Stimulated activated CD4-positive, alpha-beta T cell treated with anti-CD3 and anti-CD28 coated beads, Interleukin-2, amount 100 ng/mL, for 24 hours (primary cell): ENCODE measurements at regions not wholly inside any gene's neighbourhood (a gene's known extent, or its start where the extent isn't known, plus 50 kb on each side); places are given as distances from the start of the nearest gene placed in this dataset.
"Not testable (repeated sequence)": the region's sequence is repeated elsewhere in the genome, so short reads cannot be mapped to it uniquely, and the experiment has no call there.

Experiments used
- DNase-seq, 2 donors: peaks; one replicate each; pipeline ENCODE4 v3.0.0-alpha.2; 2020

DNA sequence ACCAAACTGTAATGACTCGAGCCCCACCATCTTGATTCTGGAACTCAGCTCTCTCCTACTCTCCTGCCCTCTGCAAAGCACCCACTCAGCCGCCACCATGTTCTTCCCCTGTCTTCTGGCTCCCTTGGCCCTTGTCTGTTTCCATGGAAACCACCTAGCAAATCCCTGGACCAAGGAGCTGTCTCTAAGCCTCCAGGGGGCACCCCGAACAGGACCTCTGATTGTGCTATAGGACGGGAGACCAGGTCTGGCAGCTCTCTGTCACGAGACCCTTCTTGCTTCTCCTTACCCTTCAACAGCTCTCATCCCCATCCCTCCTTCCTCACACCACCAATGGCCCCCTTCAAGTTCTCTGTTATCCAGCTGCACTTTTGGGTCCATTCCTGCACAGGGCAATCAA, 277.7 kb upstream of the ZNF507 start:
- no peak for DNase-seq

DNA sequence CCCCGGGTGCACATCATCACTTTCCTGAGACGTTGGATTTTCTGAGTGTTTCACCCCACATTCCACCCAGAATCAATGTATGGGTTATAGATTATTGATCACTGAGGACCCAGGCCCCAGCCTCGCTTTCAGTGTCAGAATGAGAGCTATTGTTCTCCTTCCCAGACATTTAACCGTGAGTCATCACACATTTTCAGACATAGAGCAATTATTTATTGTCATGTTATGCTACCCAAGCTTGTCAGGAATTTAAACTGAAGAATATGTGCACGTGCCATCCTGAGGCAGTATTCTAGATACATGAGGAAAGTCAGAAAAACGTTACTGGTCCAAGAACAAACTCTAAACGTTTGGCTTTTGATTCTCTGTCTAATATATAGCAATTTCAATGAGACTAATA, 276.6 kb upstream of the ZNF507 start:
- DNase-seq: no peak

- DNase-seq: no peak
These were observed 275.3 kb upstream of the ZNF507 start for GRCh38 chr19:32070101-32070500.

DNA sequence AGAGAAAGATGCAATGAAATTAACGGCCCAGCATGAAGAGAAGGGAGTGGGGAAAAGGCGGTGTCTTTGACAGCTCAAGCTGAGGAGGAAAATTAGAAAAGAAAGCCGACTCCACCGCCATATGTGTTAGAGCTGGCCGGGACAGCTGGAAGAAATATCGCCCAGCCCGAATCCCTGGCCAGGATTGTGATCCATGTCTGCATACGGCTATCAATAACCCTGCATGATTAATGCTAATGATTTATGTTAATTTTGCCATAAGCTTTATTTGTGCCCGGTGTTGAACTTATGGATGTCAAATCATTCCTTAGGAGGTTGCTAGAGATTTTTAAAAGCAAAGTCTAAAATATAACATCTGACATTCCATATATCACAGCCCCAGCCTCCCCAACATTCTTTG, 263.4 kb upstream of the ZNF507 start:
- DNase-seq: no peak

GRCh38 chr19:32084756-32085363, 260.6 kb upstream of the ZNF507 start:
- DNase-seq: not testable (repeated sequence)

- DNase-seq: no peak
These were observed 254.2 kb upstream of the ZNF507 start for GRCh38 chr19:32091241-32091640.

DNA sequence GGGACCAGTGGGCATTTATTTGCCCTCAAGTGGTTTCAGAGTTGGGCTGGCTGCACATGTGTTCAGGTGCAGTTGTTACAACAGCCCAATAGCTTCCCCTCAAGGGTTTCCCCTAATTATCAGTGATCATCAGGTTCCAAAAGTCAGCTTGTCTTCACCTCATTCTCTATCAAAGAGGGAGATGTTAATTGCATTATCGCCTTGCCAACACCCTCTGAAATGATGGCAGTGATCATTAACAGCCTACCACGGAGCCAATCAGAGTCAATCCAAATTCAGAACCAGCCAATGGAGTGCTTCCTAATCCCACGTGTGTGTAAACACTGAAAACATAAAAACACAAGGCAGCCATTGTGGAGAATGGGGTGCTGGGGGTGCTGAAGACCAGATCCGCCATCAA, 248.4 kb upstream of the ZNF507 start:
- no peak for DNase-seq

DNA sequence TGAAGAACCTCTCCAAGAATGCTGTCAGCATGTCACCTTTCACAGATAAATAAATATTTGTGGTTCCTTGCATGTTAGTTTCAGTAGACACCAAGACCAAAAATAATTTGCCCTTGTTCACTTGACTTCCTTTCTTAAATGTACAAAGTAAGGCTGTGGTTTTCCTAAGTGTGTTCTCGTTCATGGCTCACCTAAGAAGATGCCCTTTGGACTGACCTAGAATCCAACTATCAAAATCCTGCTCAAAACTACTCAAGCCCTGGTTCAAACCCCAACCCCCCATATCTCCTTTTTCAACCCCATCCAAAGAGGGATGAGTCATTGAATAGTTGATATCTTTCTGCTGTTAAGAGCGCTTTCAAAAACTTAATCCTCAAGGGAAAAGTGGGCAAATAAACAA, 247.8 kb upstream of the ZNF507 start:
- no peak for DNase-seq

GRCh38 chr19:32098968-32099367, 246.4 kb upstream of the ZNF507 start:
- DNase-seq: no peak

GRCh38 chr19:32101206-32101605, 244.2 kb upstream of the ZNF507 start:
- DNase-seq: no peak

- no peak for DNase-seq
These were observed 241.9 kb upstream of the ZNF507 start for GRCh38 chr19:32103541-32103940.

GRCh38 chr19:32104153-32104849, 241.1 kb upstream of the ZNF507 start:
- DNase-seq: no peak

DNA sequence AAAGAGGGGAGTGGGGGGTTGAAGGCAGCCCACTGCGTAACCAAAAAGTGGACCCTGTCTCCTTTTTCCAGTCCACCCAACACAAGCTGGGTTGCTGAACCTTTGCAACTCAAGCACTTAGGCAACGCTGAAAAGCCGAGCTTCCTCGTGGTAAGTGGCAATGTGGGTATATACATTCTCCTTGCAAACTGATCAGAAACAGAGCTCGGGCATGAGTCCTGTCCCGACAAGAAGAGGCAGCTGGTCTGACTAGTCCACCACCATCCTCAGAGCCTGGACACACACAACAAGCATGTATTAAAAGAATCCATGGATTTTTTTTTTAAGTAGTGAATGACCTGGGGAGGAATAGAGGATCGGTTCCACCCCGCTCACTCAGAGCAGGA, 240.6 kb upstream of the ZNF507 start:
- no peak for DNase-seq

DNA sequence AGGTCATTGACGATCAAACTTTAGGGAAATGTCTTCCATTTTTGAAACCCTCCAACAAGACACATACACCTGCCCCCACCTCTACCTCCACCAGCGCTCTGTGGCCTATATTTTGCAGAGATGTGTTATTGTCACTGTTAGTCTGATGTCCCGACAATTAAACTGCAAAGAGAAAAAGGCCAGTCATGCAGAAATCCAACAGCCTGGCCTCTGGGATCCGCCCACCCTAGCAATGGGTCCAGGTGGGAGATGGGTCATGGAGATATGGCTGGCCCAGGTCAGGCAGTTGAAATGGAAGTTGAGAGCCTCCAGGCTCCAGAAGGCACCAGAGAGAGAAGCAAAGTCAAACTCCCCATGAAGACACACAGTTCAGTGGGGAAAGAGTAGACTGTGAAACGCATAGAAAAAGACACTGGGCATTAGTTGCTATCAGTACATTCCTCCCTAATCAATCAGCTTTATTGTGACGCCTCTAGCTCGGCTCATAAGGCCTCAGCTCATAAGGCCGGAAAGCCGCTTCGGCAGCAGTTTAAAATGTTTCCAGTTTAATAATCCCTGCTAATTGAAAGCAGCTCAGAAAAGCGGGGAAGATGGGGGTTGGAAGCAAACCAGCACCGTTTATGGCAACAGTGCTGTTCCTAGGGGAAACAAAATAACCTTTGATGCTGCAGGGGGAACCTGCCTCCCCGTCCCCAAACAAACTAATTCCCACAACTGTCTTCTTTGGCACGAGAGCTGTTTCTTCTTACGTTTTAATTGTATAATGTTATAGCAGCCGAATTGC, 239.7 kb upstream of the ZNF507 start:
- no peak for DNase-seq

- no peak for DNase-seq
These were observed 223.2 kb upstream of the ZNF507 start for GRCh38 chr19:32122258-32122657.

DNA sequence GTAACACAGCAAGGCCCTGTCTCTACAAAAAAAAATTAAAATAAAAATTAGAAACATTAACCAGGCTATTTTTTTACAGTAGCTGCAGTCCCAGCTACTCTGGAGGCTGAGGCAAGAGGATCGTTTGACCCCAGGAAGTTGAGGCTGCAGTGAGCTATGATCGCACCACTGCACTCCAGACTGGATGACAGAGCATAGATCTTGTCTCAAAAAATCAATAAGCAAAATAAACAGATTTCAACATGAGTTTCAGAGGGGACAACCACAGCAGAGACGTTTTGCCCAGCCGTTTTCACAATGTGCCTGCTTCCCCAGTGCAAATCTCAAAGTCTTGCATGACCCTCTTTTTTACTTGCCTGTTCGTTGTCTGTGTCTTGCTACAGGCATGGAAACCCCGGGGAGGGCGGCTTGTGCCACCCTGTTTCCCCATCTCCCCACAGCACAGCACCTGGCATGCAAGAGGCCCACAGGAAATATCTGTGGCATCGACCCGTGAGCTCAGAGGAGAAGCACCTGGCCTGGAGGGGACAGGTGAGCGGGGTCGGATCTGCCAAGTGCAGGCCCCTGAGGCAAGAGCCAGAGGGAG, 222.0 kb upstream of the ZNF507 start:
- DNase-seq: no peak

DNA sequence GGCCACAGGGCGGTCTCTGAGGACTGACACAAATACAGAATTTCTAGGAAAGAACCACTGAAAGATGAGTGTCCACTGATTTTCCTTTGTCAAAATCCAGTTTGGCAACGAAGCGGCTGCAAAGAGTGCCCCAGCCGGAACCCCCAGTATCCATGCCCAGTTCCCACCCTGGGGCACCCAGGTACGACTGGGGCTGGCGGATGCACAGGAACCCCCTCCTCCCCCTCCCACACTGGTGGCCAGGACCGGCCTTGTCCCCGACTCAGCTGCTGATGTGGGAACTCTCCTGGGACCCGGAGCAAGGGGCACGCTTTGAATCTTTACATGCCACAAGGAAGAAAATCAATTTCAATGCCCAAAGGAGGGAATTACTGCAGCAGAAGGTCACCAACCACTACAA, 220.8 kb upstream of the ZNF507 start:
- no peak for DNase-seq

- DNase-seq: no peak
These were observed 216.3 kb upstream of the ZNF507 start for GRCh38 chr19:32129141-32129540.

GRCh38 chr19:32130332-32130731, 215.1 kb upstream of the ZNF507 start:
- no peak for DNase-seq

- DNase-seq: no peak
These were observed 214.4 kb upstream of the ZNF507 start for GRCh38 chr19:32131005-32131404.

- no peak for DNase-seq
These were observed 207.0 kb upstream of the ZNF507 start for GRCh38 chr19:32138416-32138815.

DNA sequence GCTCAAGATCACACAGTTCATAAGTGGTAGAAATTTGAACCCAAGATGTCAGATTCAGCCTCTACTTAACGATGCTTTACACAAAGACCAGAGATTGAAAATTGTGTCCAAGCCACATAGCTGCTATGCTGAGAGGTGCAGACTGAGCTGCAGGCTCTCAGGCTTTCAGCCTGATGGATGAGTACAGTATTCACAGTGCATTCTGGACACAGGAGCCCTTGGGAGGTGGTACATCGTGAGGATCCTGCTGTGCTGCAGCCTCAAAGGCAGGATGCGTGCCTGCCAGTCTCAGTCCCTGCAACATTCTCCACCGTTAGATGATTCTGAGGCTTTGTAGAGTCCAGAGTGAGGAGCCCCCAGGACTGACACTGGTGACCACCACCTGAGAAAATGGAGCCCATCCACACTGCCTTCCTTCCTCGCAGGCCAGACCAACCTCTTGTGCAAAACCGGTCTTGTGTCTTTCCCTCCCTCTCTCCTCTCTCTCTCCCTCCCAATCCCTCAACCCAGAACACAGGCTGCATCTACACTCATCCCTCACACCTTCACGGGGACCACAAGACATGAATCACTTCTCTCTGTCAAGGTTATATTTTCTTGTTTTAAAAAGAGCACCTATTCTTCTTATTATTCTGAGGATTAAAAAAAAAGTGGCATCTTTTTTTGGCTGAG, 203.4 kb upstream of the ZNF507 start:
- no peak for DNase-seq

DNA sequence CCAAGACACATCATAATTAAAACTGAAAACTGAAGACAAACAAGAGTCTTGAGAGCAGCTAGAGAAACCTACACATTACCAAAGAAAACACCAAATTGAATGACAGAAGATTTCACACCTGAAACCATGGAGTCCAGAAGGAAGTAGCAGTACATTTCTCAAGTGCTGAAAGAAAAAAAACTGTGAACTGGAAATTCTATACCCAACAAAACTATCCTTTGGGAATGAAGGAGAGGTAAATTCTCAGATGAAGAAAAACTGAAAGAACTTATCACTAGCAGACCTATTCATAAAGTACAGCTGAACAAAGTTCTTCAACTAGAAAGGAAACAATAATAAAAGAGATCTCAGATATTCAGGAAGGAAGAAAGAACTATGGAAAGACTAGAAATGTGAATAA, 198.7 kb upstream of the ZNF507 start:
- DNase-seq: no peak
